GM19468 (cell line): ENCODE measurements at regions not wholly inside any gene's neighbourhood (a gene's known extent, or its start where the extent isn't known, plus 50 kb on each side); places are given as distances from the start of the nearest gene placed in this dataset.

Experiments
- ATAC-seq: cut with Tn5 transposase; IDR thresholded peaks from one replicate; pipeline ENCODE4 v1.9.1; 2021; ENCODE audit warnings: mild to moderate bottlenecking, moderate library complexity, moderate number of reproducible peaks; ENCODE audit not compliant: unreplicated experiment; ENCODE audit errors: extremely low read depth

DNA sequence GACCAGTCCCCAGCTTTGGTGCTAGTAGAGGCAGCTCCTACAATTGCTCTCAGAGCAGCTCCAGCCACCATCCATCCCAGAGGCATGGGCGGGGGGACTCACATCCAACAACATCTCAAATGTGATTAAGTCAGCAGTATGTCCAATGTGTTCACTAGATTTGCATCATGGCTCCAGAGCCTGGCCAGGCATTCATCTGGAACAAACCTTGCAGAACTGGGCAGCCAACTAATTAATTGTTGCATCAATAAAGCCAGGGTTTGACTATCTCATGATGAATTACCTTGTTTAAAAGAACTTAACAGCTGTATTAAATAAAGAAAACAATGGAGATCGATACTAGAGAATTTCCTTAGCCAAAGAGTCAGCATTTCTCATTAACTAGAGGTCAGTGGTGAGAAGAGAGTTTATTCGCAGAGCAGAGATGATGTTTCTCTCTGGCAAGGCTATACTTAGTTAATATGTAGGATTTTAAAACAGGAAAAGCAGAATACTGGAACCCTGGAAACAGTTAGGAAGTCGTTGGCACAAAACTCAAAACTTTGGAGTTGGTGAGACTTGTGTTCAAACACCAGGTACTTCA lies 494.4 kb downstream of the GRIN2A start:
- no peak for ATAC-seq

DNA sequence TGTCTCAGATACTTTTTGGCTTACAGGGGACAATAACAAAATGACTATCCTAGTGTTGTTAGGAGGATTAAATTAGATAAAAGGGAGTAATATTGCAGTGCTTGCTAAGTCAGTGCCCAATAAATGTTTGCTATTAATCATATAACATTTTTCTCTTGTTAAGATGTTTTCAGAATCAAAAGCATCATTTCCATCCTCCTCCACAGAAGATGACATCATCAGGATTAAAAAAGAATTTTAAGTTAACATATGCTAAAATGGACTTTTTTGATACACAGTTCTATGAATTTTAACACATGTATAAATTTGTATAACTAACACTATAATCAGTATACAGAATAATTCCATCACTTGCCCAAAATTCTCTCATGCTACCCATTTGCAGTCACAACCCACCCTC lies 492.6 kb downstream of the GRIN2A start:
- ATAC-seq = no peak

DNA sequence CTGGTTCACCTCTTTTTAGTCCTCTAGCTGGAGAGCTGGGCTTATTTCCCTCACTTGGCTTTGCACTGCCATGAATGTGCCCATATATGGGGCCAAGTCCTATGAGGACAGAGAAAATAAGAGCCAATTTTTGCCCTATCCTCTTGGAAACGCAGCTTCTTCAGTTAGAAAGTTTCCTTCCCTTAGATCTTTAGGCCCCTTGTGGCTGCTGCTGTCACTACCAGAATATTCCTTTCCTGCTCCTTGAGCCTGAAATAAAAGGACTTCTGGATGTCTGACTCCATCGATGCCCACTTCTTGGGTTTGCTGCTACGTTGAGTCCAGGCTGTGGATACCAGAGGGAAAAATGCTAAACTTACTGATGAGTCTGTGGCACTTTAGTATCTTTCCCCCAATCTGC lies 487.1 kb downstream of the GRIN2A start:
- no peak for ATAC-seq
